HCT116 (cell line): ENCODE measurements at regions not wholly inside any gene's neighbourhood (a gene's known extent, or its start where the extent isn't known, plus 50 kb on each side); places are given as distances from the start of the nearest gene placed in this dataset.

Experiments used
- EZH2 ChIP-seq: fragments of 200-600 bp; sonication (generic); IDR thresholded peaks from 2 replicates; pipeline ENCODE4 v1.6.1; 2017; ENCODE audit warnings: antibody characterized with exemption, mixed run types
- TCF7L2 ChIP-seq: IDR thresholded peaks from 2 replicates; pipeline ENCODE4 v1.7.0; 2011; ENCODE audit warnings: borderline replicate concordance, inconsistent platforms; ENCODE audit not compliant: insufficient read depth, insufficient read length; ENCODE audit errors: extremely low read depth

DNA sequence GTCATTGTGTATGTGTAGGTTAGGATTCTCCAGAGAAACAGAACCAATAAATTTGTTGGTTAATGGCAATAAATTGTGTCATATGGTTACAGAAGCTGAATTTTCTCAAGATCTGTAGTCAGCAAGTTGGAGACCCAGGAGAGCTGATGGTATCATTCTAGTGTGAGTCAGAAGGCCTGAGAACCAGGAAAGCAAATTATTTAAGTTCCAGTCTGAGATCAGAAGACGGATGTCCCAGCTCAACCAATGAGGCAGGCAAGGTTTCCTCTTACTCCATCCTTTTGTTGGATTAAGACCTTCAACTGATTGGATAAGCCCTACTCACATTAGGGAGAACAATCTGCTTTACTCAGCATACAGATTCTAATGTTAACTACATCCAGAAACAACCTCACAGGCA lies 656.3 kb downstream of the ANXA1 start:
- TF ChIP-seq TCF7L2, result no peak
- TF ChIP-seq EZH2, result no peak
